ENCODE measurements at regions not wholly inside any gene's neighbourhood (a gene's known extent, or its start where the extent isn't known, plus 50 kb on each side); places are given as distances from the start of the nearest gene placed in this dataset.

GRCh38 chr2:8541636-8542035, 140.2 kb upstream of the ID2 start:
- TF ChIP-seq CTCF (conservative IDR thresholded peaks at IDR 0.05; ENCODE audit: low read length): no peak
- TF ChIP-seq EZH2phosphoT487 (IDR thresholded peaks at IDR 0.05; ENCODE audit: borderline replicate concordance): no peak

Data from Loucy (cell line).